Stimulated activated naive CD4-positive, alpha-beta T cell treated with Interleukin-2 at 50 U/mL for 16 hours (primary cell): ENCODE measurements at regions not wholly inside any gene's neighbourhood (a gene's known extent, or its start where the extent isn't known, plus 50 kb on each side); places are given as distances from the start of the nearest gene placed in this dataset.

Source experiments
- DNase-seq: peaks from one replicate; lab custom pipeline; 2025; lab: John Stamatoyannopoulos, UW

DNA sequence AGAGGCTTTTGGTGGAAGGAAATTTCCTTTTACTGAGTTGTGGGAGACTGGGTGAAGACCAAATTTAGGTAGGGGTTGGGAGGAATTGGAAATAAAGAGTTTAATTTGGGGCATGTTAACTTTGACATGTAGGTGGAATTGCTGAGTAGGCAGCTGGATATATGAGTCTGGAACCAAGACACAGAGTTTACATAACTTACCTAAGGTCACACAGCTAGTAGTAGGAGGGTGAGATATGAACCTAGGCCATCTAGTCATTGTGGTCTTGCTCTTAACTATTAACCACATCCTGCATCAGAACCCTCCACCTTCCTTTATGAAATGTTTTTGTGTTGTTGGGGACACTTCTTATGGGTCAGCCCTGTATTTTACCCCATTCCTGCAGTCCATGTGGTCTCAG lies 113.1 kb downstream of the ICOS start:
- no peak for DNase-seq

- DNase-seq = no peak
Measured at GRCh38 chr2:204050681-204051080, 114.1 kb downstream of the ICOS start.

- DNase-seq = no peak
Measured at GRCh38 chr2:204051476-204051875, 114.9 kb downstream of the ICOS start.

GRCh38 chr2:204051984-204052556 lies 115.5 kb downstream of the ICOS start:
- no peak for DNase-seq

GRCh38 chr2:204059016-204059415 lies 122.5 kb downstream of the ICOS start:
- no peak for DNase-seq

- no peak for DNase-seq
Measured at GRCh38 chr2:204060841-204061240, 124.3 kb downstream of the ICOS start.

- DNase-seq = no peak
Measured at GRCh38 chr2:204061241-204061640, 124.7 kb downstream of the ICOS start.

- DNase-seq = no peak
Measured at GRCh38 chr2:204064119-204064518, 127.6 kb downstream of the ICOS start.

- DNase-seq = no peak
Measured at GRCh38 chr2:204065566-204065965, 129.0 kb downstream of the ICOS start.

- DNase-seq = no peak
Measured at GRCh38 chr2:204066051-204066450, 129.5 kb downstream of the ICOS start.

DNA sequence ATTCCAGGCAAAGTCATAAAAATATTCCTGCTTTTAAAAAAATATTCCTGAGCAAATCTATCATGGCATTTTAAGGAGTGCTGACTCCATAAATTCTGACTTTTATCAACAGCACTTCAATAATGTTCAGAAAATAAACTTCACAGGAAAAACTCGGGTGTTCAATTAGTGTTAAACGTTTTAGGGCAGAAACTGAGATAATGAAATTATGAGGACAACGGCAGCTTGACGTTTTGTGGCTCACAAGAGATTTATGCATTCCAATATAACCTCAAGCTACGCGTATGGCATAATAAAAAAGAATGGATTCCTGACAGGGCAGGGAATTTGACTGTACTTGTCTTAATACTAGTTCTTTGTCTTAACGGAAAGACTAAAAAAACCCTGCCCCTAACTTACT lies 133.2 kb downstream of the ICOS start:
- no peak for DNase-seq

- peak; percentile 51 for DNase-seq
Measured at GRCh38 chr2:204072443-204073324, 136.1 kb downstream of the ICOS start.

DNA sequence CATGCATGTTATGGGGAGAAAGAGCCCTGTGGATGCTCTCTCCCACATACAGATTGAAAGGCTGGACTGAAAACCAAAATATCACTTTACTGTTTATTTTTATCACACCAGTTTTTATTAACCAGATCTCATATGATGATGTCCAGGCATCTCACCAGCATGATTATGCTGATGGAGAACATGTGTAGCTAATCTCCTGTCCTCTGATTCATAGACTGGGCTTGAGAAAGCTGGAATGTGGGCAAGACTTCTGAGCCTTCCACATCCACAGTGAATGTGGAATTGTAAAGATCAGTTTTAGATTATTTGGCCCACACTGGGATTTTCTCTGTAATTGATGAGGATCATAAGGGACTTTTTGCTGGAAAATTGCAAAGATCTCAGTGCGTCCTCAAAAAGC lies 137.9 kb downstream of the ICOS start:
- no peak for DNase-seq

GRCh38 chr2:204078003-204078698 lies 141.6 kb downstream of the ICOS start:
- no peak for DNase-seq

DNA sequence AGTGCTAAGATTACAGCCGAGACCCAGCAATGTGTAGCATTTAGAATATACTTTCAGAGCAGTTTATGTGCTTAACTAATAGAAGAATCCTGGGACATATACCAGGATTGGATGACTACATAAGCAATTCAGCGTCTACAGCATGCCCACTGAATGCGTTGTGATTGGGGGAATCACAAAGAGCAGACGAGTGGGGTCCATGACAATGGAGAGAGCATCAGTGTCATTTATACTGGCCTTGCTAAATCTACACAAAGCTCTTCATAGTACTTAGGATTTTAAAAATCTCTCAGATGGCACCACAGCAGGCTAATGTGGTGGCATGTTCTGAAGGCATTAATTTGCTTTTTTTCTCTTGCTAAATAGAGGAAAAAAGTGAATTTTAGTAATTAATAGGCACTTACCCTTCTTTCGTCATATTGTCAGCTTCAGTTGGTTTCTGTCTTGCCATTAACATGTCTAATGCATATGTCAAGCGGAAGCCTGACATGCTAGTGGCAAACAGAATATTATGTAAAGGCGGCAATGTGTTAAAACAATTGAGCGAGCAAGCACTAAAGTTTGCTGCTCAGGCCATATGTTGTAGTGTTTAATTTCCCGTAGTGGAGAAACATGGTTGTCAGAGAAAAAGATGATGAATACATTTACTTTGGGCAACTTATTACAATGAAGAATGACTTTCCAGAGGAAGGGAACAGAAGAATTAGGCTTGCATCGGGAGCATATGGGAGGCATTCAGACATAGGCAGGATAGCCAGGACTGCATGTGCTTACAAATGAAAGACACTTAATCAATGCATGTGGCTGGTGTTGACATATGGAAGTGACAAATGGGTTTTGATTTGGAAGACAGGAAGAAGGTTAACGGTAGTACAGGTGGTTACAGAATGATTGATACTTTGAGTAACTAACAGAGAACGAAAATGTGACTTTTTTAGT lies 145.2 kb downstream of the ICOS start:
- DNase-seq = no peak

GRCh38 chr2:204086167-204086566 lies 149.6 kb downstream of the ICOS start:
- DNase-seq = no peak

- DNase-seq = no peak
Measured at GRCh38 chr2:204089105-204089504, 152.5 kb downstream of the ICOS start.

GRCh38 chr2:204089574-204089973 lies 153.0 kb downstream of the ICOS start:
- DNase-seq = no peak

DNA sequence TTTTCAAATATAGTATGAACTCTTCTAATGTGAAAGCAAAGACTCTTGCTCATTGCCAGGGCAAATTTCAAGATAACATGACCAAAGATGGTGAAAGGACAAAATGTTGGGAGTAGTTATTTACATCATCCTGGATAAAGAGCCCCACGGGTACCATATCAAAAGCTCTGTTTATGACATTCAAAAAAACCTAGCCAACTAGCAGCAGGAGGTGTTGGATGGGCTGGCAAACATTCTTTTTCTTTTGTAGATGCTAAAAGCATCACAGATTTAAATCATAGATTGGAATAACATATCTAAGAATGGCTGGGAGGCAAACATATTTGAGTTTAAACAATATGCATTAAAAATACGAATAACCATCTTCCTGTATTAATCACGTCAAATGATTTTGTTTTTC lies 153.5 kb downstream of the ICOS start:
- DNase-seq = no peak

DNA sequence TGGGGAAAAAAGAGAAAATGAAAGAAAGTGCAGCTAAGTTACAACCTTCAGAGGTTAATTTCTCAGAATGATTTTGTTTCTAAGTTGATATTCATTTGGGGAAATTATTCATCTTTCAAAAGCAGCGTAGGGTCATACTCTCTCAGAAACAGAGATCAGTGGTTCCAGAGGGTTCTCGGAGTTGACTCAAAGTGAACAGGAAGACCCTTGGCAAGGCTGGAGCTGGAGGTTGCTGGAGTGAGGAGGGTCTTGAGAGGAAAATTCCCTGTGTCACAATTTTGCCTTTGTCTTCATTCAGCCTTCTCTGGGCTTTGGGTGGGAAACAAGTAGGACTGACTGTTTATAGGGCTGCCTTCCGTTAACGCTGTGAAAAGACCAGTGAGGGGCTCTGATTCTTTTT lies 168.2 kb downstream of the ICOS start:
- DNase-seq = no peak

- peak; percentile 55 for DNase-seq
Measured at GRCh38 chr2:204108330-204108751, 171.8 kb downstream of the ICOS start.

DNA sequence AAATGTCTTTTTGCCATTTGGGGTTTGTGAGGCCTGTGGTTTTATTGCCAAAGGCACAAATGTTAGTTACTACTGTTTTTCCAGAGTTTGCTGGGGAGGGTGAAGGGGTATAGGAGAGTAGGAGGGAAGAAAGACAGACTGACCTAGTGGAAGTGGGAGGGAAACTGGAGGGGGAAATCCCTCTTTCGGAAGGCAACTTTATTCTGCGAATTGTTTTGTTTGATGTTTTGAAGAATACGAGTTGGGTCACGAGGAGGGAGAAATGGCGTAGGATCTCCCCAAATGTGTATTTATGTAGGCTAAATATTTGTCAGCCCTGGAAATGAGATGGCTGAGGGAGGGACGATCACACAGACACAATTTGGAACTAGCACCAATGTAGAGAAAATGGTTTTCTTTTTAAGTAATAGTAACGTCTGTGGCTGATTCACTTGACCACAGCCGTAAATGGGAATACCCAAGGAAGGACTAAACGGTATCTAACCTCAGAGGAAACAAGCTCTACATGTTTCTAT lies 172.3 kb downstream of the ICOS start:
- DNase-seq = no peak
